HFF-Myc (cell line): ENCODE measurements at regions not wholly inside any gene's neighbourhood (a gene's known extent, or its start where the extent isn't known, plus 50 kb on each side); places are given as distances from the start of the nearest gene placed in this dataset.
"Not testable (repeated sequence)": the region's sequence is repeated elsewhere in the genome, so short reads cannot be mapped to it uniquely, and the experiment has no call there.

Source experiments
- DNase-seq: peaks from one replicate; pipeline ENCODE4 v3.0.0-alpha.2; 2011; ENCODE audit warnings: low read depth; ENCODE audit errors: extremely low read depth
- H3K4me3 ChIP-seq: replicated peaks from 2 replicates; pipeline ENCODE4 v1.5.1; 2011; ENCODE audit warnings: low read depth, mild to moderate bottlenecking, control low read depth, low read length
- CTCF ChIP-seq: IDR thresholded peaks from 2 replicates; pipeline ENCODE4 v1.5.1; 2012; ENCODE audit warnings: mild to moderate bottlenecking, low read depth, low read length, control low read depth; ENCODE audit errors: missing control alignments

GRCh38 chr12:13417516-13417915 is 221.0 kb downstream of the EMP1 start:
- no peak for TF ChIP-seq CTCF
- no peak overlapping the region for H3K4me3 ChIP-seq
- DNase-seq: no peak

- no peak overlapping the region for H3K4me3 ChIP-seq
- no peak for TF ChIP-seq CTCF
- no peak for DNase-seq
Measured at GRCh38 chr12:13411287-13411686, 214.8 kb downstream of the EMP1 start.

GRCh38 chr12:13405961-13406703 is 209.6 kb downstream of the EMP1 start:
- no peak for TF ChIP-seq CTCF
- DNase-seq: no peak
- no peak overlapping the region for H3K4me3 ChIP-seq

- DNase-seq: no peak
- H3K4me3 ChIP-seq: no peak overlapping the region
- TF ChIP-seq CTCF: no peak
Measured at GRCh38 chr12:13404631-13405473, 208.3 kb downstream of the EMP1 start.

GRCh38 chr12:13404111-13404628 is 207.6 kb downstream of the EMP1 start:
- no peak overlapping the region for H3K4me3 ChIP-seq
- DNase-seq: no peak
- no peak for TF ChIP-seq CTCF

- H3K4me3 ChIP-seq, DNase-seq: not testable (repeated sequence)
Measured at GRCh38 chr12:13391375-13391774, 194.8 kb downstream of the EMP1 start.

- no peak for TF ChIP-seq CTCF
- DNase-seq: no peak
- H3K4me3 ChIP-seq: no peak overlapping the region
Measured at GRCh38 chr12:13390918-13391317, 194.4 kb downstream of the EMP1 start.
